Neural cell (in vitro differentiated cells): ENCODE measurements at regions not wholly inside any gene's neighbourhood (a gene's known extent, or its start where the extent isn't known, plus 50 kb on each side); places are given as distances from the start of the nearest gene placed in this dataset.

Experiments
- POLR2AphosphoS5 ChIP-seq: IDR thresholded peaks from 2 replicates; pipeline ENCODE4 v1.6.1; 2012
- SMC3 ChIP-seq: fragments of 450-650 bp; conservative IDR thresholded peaks from 2 replicates; pipeline ENCODE4 v1.6.1; 2014; ENCODE audit warnings: antibody characterized with exemption, mild to moderate bottlenecking, moderate library complexity; ENCODE audit not compliant: poor library complexity

- TF ChIP-seq SMC3 (no peak), POLR2AphosphoS5 (no peak)
Observed at GRCh38 chr13:21796066-21796465, 125.2 kb downstream of the FGF9 start.
